GM12878 (cell line): ENCODE measurements at regions not wholly inside any gene's neighbourhood (a gene's known extent, or its start where the extent isn't known, plus 50 kb on each side); places are given as distances from the start of the nearest gene placed in this dataset.

Experiments
- ATAC-seq: fragments of 200-7000 bp; cut with Tn5 transposase; 3 replicates; pipeline ENCODE4 v1.9.1; 2020; ENCODE audit warnings: mild to moderate bottlenecking, moderate library complexity
- BruUV-seq: library from RNA; stranded (reverse); fragments of 400-500 nt; replicated peaks from 2 replicates; lab custom pipeline; 2021; lab: Mats Ljungman, UMichigan
- CTCF ChIA-PET: fragments of 300-600 bp; sonication (Branson Sonifier 250); formaldehyde crosslinking; extraction: SDS; loops from one replicate; lab custom pipeline; 2021; ENCODE audit warnings: inconsistent platforms; lab: Yijun Ruan, JAX
- POLR2A ChIA-PET: fragments of 350-600 bp; formaldehyde crosslinking; extraction: SDS; loops from one replicate; lab custom pipeline; 2021; ENCODE audit warnings: inconsistent platforms; lab: Charles Lee
- RAD21 ChIA-PET: fragments of 300-600 bp; sonication (Branson Sonifier 250); formaldehyde crosslinking; loops from one replicate; lab custom pipeline; 2023; ENCODE audit warnings: antibody characterized with exemption; ENCODE audit not compliant: unreplicated experiment; lab: Charles Lee
- SMC1A ChIA-PET: fragments of 300-600 bp; sonication (Branson Sonifier 250); formaldehyde crosslinking; loops from one replicate; lab custom pipeline; 2023; ENCODE audit not compliant: unreplicated experiment, uncharacterized antibody; lab: Charles Lee
- DNase-seq: peaks from one replicate; pipeline ENCODE4 v3.0.0-alpha.2; 2011; ENCODE audit warnings: low read depth, low spot score
- FAIRE-seq: peaks from 3 replicates; lab custom pipeline; 2011; peaks lifted over from hg19 to GRCh38; lab: Jason Lieb, UNC
- H2AFZ ChIP-seq: 2 replicates; pipeline ENCODE4 v1.6.0; 2011; ENCODE audit warnings: low read depth, low read length, control low read depth; ENCODE audit not compliant: control insufficient read depth
- H3K27ac ChIP-seq: 2 replicates; pipeline ENCODE4 v1.5.1; 2011; ENCODE audit warnings: control low read depth; ENCODE audit not compliant: control insufficient read depth, insufficient read depth
- H3K27me3 ChIP-seq, 2 experiments: replicated peaks in 1 of 2; 2 replicates each; pipeline versions ENCODE4 v1.6.0 to v1.6.1; 2011; ENCODE audit warnings: low read length in 1 of 2; ENCODE audit not compliant: control insufficient read depth in 2 of 2, insufficient read depth in 2 of 2
- H3K36me3 ChIP-seq, 2 experiments: 2 replicates each; pipeline ENCODE4 v1.5.1; 2011; ENCODE audit warnings: low read length in 1 of 2; ENCODE audit not compliant: control insufficient read depth in 2 of 2, insufficient read depth in 2 of 2
- H3K4me1 ChIP-seq: 2 replicates; pipeline ENCODE4 v1.6.1; 2011; ENCODE audit warnings: mild to moderate bottlenecking, low read length, moderate library complexity, mixed read lengths; ENCODE audit not compliant: control insufficient read depth, insufficient read depth
- H3K4me2 ChIP-seq: 2 replicates; pipeline ENCODE4 v1.6.0; 2011; ENCODE audit warnings: control low read depth; ENCODE audit not compliant: control insufficient read depth, insufficient read depth
- H3K4me3 ChIP-seq: fragments of 200-600 bp; sonication (generic); 2 replicates; pipeline ENCODE4 v1.5.1; 2016
- H3K79me2 ChIP-seq: 2 replicates; pipeline ENCODE4 v1.6.0; 2011; ENCODE audit warnings: low read length; ENCODE audit not compliant: control insufficient read depth, insufficient read depth
- H3K9ac ChIP-seq: 2 replicates; pipeline ENCODE4 v1.8.0; 2011; ENCODE audit warnings: low read length, control low read depth, mixed read lengths; ENCODE audit not compliant: control insufficient read depth, insufficient read depth
- H3K9me3 ChIP-seq: replicated peaks from 3 replicates; pipeline ENCODE4 v1.5.1; 2011; ENCODE audit warnings: mild to moderate bottlenecking, low read length; ENCODE audit not compliant: control insufficient read depth, insufficient read depth
- H4K20me1 ChIP-seq: 2 replicates; pipeline ENCODE4 v1.6.0; 2011; ENCODE audit not compliant: control insufficient read depth, insufficient read depth
- ASH2L ChIP-seq: fragments of 300-600, 200-600 bp; sonication (generic); IDR thresholded peaks from 2 replicates; pipeline ENCODE4 v1.6.1; 2017; ENCODE audit warnings: low read depth, mild to moderate bottlenecking, borderline replicate concordance
- CBX3 ChIP-seq: fragments of 200-600 bp; sonication (generic); IDR thresholded peaks from 2 replicates; pipeline ENCODE4 v1.6.1; 2016; ENCODE audit warnings: low read depth, borderline replicate concordance
- CHD4 ChIP-seq: fragments of 200-600 bp; sonication (generic); IDR thresholded peaks from 2 replicates; pipeline ENCODE4 v1.6.1; 2016; ENCODE audit warnings: mild to moderate bottlenecking
- EGR1 ChIP-seq, 2 experiments: IDR thresholded peaks; 1 replicate in 1 of 2; 2 replicates in 1 of 2; pipeline ENCODE4 v1.6.1; 2011 to 2012; ENCODE audit warnings: low read depth in 2 of 2, low read length in 2 of 2, borderline replicate concordance in 1 of 2, mild to moderate bottlenecking in 1 of 2, moderate library complexity in 1 of 2
- FOXK2 ChIP-seq: fragments of 450-650 bp; IDR thresholded peaks from 2 replicates; pipeline ENCODE4 v1.6.1; 2017; ENCODE audit warnings: mild to moderate bottlenecking, moderate library complexity
- HDAC2 ChIP-seq: fragments of 200-600 bp; sonication (generic); IDR thresholded peaks from 2 replicates; pipeline ENCODE4 v1.6.1; 2017
- KAT2A ChIP-seq: conservative IDR thresholded peaks from 2 replicates; pipeline ENCODE4 v1.6.1; 2011; ENCODE audit warnings: low read depth, low read length; ENCODE audit not compliant: control insufficient read depth
- MEF2B ChIP-seq: fragments of 450-650 bp; IDR thresholded peaks from 2 replicates; pipeline ENCODE4 v1.6.1; 2018; ENCODE audit warnings: mild to moderate bottlenecking, moderate library complexity; ENCODE audit not compliant: partially characterized antibody, poor library complexity, severe bottlenecking
- MTA2 ChIP-seq: fragments of 450-650 bp; IDR thresholded peaks from 2 replicates; pipeline ENCODE4 v1.6.1; 2016; ENCODE audit warnings: low read depth, mild to moderate bottlenecking, moderate library complexity
- TBL1XR1 ChIP-seq: IDR thresholded peaks from 2 replicates; pipeline ENCODE4 v1.6.1; 2012; ENCODE audit warnings: low read depth, low read length, improper control_type of control experiment
- USF2 ChIP-seq: IDR thresholded peaks from 2 replicates; pipeline ENCODE4 v1.6.1; 2011; ENCODE audit warnings: low read depth, low read length, improper control_type of control experiment, borderline replicate concordance
- YY1 ChIP-seq: IDR thresholded peaks from 2 replicates; pipeline ENCODE4 v1.6.1; 2011; ENCODE audit warnings: low read depth, mild to moderate bottlenecking, low read length
- WGBS: methylation state at CpG from one replicate; pipeline ENCODE4 v1.1.6; 2016; ENCODE audit warnings: low lambda C conversion rate; ENCODE audit not compliant: insufficient replicate concordance, insufficient coverage; ENCODE audit errors: missing lambda C conversion rate; 5-methylcytosine and 5-hydroxymethylcytosine counted together
- in situ Hi-C: fragments of 300-500 bp; cut with MboI; formaldehyde crosslinking; loops from 9 replicates; pipeline ENCODE4 v1.14.3; 2018; ENCODE audit warnings: mixed read lengths
- intact Hi-C: fragments of 100-400 bp; cut with micrococcal nuclease; formaldehyde crosslinking; loops from one replicate; pipeline ENCODE4 v1.14.2; 2022; ENCODE audit not compliant: unreplicated experiment
- TF ChIP-seq, protein P1 (sequence below): IDR thresholded peaks from 2 replicates; pipeline ENCODE4 v1.6.1; 2012; ENCODE audit warnings: low read length, inconsistent platforms
- TF ChIP-seq, protein P2 (sequence below): IDR thresholded peaks from 2 replicates; pipeline ENCODE4 v1.6.1; 2011; ENCODE audit warnings: low read depth, mild to moderate bottlenecking, low read length, moderate library complexity, borderline replicate concordance; ENCODE audit errors: extremely low read depth
- TF ChIP-seq, protein P3 (sequence below): fragments of 450-650 bp; IDR thresholded peaks from 2 replicates; pipeline ENCODE4 v1.6.1; 2016; ENCODE audit warnings: mild to moderate bottlenecking

DNA sequence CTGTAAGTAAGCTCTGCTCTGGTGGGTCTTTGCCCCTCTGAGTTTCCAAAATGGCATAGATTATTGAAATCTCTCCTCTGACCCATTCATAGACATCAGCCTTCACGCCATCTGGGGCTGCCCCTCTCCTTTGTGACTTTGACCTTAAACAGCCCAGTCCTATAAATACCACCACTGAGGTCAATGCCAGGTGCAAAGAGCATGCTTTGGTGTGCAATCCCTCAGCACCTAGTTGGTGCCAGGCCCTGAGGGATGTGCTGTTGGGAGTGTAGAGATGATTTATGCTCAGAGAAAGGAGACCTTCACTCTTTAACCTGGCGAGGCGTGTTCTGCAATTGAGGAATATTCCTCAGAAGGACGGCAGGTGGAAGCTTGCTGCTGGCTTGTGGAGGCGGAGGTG lies 121.7 kb upstream of the TSHZ3 start:
- ChIA-PET RAD21 (no interaction called here), POLR2A (no interaction called here), SMC1A (no interaction called here), CTCF (no interaction called here)
- Histone ChIP-seq H3K4me2 (no peak overlapping the region), H3K4me3 (no peak overlapping the region), H3K36me3 (no peaks in the 10 kb centered on the region), H3K27me3 (no peaks in the 10 kb centered on the region), H2AFZ (no peak overlapping the region), H3K9ac (no peak overlapping the region), H3K9me3 (no peaks in the 10 kb centered on the region; the same call in 2 of the 3 replicates), H3K4me1 (no peaks in the 10 kb centered on the region), H4K20me1 (no peaks in the 10 kb centered on the region), H3K79me2 (no peaks in the 10 kb centered on the region), H3K27ac (no peak overlapping the region)
- in situ Hi-C loops (no loop called here), intact Hi-C loops (no loop called here)
- FAIRE-seq, result no peak
- TF ChIP-seq, protein P1, sequence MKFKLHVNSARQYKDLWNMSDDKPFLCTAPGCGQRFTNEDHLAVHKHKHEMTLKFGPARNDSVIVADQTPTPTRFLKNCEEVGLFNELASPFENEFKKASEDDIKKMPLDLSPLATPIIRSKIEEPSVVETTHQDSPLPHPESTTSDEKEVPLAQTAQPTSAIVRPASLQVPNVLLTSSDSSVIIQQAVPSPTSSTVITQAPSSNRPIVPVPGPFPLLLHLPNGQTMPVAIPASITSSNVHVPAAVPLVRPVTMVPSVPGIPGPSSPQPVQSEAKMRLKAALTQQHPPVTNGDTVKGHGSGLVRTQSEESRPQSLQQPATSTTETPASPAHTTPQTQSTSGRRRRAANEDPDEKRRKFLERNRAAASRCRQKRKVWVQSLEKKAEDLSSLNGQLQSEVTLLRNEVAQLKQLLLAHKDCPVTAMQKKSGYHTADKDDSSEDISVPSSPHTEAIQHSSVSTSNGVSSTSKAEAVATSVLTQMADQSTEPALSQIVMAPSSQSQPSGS, result no peak
- TF ChIP-seq, protein P2, sequence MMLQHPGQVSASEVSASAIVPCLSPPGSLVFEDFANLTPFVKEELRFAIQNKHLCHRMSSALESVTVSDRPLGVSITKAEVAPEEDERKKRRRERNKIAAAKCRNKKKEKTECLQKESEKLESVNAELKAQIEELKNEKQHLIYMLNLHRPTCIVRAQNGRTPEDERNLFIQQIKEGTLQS, result no peak
- TF ChIP-seq YY1 (no peak), MEF2B (no peak), TBL1XR1 (no peak), FOXK2 (no peak), HDAC2 (no peak), USF2 (no peak), EGR1 (IDR thresholded peaks at IDR 0.05; ENCODE audit: borderline replicate concordance in 1 of 2, low read depth in 2 of 2, low read length in 2 of 2) (no peak), KAT2A (no peak), CHD4 (no peak), CBX3 (no peak), MTA2 (no peak), ASH2L (no peak)
- TF ChIP-seq, protein P3, sequence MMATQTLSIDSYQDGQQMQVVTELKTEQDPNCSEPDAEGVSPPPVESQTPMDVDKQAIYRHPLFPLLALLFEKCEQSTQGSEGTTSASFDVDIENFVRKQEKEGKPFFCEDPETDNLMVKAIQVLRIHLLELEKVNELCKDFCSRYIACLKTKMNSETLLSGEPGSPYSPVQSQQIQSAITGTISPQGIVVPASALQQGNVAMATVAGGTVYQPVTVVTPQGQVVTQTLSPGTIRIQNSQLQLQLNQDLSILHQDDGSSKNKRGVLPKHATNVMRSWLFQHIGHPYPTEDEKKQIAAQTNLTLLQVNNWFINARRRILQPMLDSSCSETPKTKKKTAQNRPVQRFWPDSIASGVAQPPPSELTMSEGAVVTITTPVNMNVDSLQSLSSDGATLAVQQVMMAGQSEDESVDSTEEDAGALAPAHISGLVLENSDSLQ, result no peak
- 35% methylated on average over 5 of the region's 5 CpGs for WGBS
- BruUV-seq, result no TSS peak
- DNase-seq, result no peak
- ATAC-seq, result no peak
